Brain microvascular endothelial cell (primary cell): ENCODE measurements at regions not wholly inside any gene's neighbourhood (a gene's known extent, or its start where the extent isn't known, plus 50 kb on each side); places are given as distances from the start of the nearest gene placed in this dataset.

Experiments used
- DNase-seq: peaks from one replicate; pipeline ENCODE4 v3.0.0-alpha.2; 2020
- H3K27ac ChIP-seq: fragments of 250-450 bp; sonication (Bioruptor Pico); 2 replicates; pipeline ENCODE4 v1.5.1; 2020; ENCODE audit warnings: mild to moderate bottlenecking, moderate library complexity
- H3K27me3 ChIP-seq: fragments of 250-450 bp; sonication (Bioruptor Pico); replicated peaks from 2 replicates; pipeline ENCODE4 v1.5.1; 2020; ENCODE audit warnings: mild to moderate bottlenecking
- H3K36me3 ChIP-seq: fragments of 250-450 bp; sonication (Bioruptor Pico); replicated peaks from 2 replicates; pipeline ENCODE4 v1.5.1; 2020; ENCODE audit warnings: mild to moderate bottlenecking
- H3K4me3 ChIP-seq: 2 replicates; pipeline ENCODE4 v1.5.1; 2011; ENCODE audit warnings: low read depth, mild to moderate bottlenecking, control low read depth, low read length, moderate library complexity
- in situ Hi-C: cut with HindIII; loops from 2 replicates; pipeline ENCODE4 v1.10.0; 2017; ENCODE audit warnings: low sequenced_read_pairs, low pct_ligation_motif_present
- TF ChIP-seq, protein P1 (sequence below): IDR thresholded peaks from 2 replicates; pipeline ENCODE4 v1.5.1; 2011; ENCODE audit warnings: low read depth, mild to moderate bottlenecking, moderate library complexity, low read length, control low read depth, inconsistent platforms; ENCODE audit errors: missing control alignments

DNA sequence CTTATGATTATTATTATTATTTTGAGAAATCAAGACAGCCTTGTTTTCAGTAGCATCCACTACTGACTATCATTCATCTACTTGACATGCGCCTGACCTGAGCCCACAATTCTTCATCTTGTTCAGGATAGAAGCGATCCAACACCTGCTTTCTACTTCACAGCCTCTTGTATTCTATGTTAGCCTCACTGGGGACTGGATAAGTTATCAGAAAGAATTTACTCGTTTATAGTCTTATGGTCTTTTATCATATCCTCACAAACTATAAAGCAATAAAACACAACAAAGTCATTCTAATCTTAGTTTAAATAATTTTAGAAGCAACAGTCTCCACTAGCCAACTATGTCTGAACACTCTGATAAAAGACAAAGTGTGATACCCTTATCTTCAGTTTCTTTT lies 436.0 kb upstream of the ARGLU1 start:
- H3K27me3 ChIP-seq: no peaks in the 10 kb centered on the region
- no peak overlapping the region for H3K4me3 ChIP-seq
- no peak overlapping the region for H3K27ac ChIP-seq
- no peaks in the 10 kb centered on the region for H3K36me3 ChIP-seq
- TF ChIP-seq, protein P1, sequence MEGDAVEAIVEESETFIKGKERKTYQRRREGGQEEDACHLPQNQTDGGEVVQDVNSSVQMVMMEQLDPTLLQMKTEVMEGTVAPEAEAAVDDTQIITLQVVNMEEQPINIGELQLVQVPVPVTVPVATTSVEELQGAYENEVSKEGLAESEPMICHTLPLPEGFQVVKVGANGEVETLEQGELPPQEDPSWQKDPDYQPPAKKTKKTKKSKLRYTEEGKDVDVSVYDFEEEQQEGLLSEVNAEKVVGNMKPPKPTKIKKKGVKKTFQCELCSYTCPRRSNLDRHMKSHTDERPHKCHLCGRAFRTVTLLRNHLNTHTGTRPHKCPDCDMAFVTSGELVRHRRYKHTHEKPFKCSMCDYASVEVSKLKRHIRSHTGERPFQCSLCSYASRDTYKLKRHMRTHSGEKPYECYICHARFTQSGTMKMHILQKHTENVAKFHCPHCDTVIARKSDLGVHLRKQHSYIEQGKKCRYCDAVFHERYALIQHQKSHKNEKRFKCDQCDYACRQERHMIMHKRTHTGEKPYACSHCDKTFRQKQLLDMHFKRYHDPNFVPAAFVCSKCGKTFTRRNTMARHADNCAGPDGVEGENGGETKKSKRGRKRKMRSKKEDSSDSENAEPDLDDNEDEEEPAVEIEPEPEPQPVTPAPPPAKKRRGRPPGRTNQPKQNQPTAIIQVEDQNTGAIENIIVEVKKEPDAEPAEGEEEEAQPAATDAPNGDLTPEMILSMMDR: no peak
- in situ Hi-C loops: no loop called here
- no peak for DNase-seq

DNA sequence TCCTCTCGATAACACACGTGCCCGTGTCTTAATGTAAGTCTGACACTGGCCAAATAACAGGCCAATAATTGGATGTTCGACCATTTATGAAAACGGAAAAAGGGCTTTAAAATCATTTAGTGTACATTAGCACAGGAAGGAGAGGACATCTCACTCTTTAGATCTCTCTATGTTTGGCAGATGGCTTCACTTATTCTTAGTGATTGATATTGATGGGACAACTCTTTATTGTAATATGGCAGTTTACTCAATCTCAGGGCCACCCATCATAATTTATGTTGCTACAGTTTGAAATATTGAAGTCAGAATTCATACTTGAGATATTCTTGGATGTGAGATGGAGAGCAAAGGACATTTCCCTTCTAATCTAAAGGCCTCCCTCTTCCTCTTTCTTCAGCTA lies 430.7 kb upstream of the ARGLU1 start:
- no peak overlapping the region for H3K4me3 ChIP-seq
- H3K36me3 ChIP-seq: no peaks in the 10 kb centered on the region
- in situ Hi-C loops: no loop called here
- H3K27ac ChIP-seq: no peak overlapping the region
- TF ChIP-seq, protein P1: no peak
- no peaks in the 10 kb centered on the region for H3K27me3 ChIP-seq
- DNase-seq: no peak

DNA sequence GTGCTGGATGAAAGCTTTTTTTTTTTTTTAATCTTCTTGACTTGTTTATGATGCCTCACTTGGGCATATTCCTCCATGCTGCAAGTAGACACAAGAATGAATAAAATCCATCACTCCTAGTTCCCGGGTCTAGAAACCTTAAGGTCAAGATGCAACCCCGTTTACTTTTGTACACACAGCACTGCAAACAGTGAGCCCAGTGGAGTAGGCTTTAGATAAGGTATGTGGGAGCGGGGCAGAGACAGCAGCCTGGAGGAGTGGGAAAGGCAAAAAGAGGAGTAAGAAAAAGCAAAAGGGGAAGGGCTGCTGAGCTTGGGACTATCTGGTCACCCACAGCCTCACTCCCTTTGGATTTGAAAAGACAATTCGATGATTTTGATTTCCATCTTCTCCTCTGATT lies 429.8 kb upstream of the ARGLU1 start:
- in situ Hi-C loops: no loop called here
- no peaks in the 10 kb centered on the region for H3K36me3 ChIP-seq
- no peaks in the 10 kb centered on the region for H3K27me3 ChIP-seq
- H3K4me3 ChIP-seq: no peak overlapping the region
- H3K27ac ChIP-seq: no peak overlapping the region
- TF ChIP-seq, protein P1: no peak
- DNase-seq: no peak

DNA sequence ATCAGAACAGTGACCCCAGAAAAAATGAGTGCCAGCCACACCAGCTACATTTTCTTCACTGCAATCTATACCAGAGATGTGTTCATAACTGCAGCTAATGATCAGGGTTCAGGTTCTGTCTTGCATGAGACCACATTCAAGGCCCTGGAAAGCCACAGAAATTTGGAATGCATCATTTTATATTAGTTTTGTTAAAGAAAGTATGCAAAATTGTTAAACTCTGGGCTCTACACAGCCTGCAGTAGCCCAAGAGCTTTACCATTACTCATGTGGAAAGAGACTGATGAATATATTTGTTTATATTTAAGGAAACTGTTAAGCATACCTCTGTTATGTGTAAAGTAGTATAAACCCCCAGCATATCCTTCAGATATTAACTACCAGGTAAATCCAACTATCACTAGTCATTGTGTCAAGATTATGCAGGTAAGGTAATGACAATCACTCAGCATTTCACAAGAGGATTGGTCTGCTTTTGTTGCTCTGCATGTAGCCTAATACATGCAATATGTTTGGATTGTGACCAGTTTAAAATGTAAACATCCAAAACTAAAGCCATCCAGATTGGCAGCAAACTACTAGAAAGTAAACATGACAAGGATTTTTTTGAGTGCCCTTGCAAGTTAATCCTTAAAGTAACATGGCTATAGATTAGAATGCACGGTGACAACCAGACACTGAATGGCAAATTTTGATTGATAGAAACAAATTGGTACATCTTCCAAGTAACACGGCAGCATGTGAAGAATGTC lies 429.1 kb upstream of the ARGLU1 start:
- no peak for DNase-seq
- Histone ChIP-seq H3K27ac (no peak overlapping the region), H3K36me3 (no peaks in the 10 kb centered on the region), H3K27me3 (no peaks in the 10 kb centered on the region), H3K4me3 (no peak overlapping the region)
- TF ChIP-seq, protein P1: no peak
- in situ Hi-C loops: no loop called here

DNA sequence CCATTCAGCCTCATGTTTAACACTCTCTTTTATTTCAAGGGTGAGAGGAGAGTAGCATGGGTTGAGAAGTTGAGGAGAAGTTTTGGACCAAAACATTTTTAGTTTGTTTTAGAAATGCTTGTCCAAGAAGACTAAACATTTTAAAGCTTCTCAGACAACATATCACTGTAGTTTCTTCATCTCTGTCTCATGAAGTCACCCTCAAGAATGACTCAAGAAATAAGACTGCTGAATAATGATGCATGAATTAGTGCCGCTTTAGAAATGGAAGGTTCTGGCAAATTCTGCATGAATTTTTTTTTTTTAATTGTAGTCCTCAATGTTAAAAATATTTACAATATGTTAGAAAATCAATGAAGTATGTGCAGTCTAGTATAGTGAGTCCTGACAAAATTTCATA lies 422.7 kb upstream of the ARGLU1 start:
- no peaks in the 10 kb centered on the region for H3K27me3 ChIP-seq
- in situ Hi-C loops: no loop called here
- no peak overlapping the region for H3K4me3 ChIP-seq
- H3K27ac ChIP-seq: no peak overlapping the region
- TF ChIP-seq, protein P1: no peak
- no peaks in the 10 kb centered on the region for H3K36me3 ChIP-seq
- DNase-seq: no peak

DNA sequence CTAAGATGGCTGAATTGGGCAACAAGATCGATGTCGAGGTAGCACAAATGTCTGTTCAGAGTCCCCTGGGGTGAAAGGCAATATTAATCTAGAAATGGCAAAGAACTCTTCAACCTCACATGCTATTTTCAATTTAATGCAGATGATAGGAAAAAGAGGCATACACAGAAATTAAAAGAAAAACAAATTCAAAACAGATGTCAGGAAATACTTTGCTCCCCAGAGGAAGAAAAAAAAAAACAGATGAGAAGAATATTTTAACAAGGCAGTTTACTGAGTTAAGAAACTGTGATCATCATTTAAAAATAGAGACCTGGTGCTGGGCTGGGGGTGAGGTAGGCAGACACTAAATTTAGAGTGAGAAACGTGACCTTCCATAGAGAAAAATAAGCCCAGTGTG lies 421.9 kb upstream of the ARGLU1 start:
- no peak for DNase-seq
- TF ChIP-seq, protein P1: no peak
- Histone ChIP-seq H3K4me3 (no peak overlapping the region), H3K36me3 (no peaks in the 10 kb centered on the region), H3K27ac (no peak overlapping the region), H3K27me3 (no peaks in the 10 kb centered on the region)
- in situ Hi-C loops: no loop called here
